LoVo (cell line): ENCODE measurements at regions not wholly inside any gene's neighbourhood (a gene's known extent, or its start where the extent isn't known, plus 50 kb on each side); places are given as distances from the start of the nearest gene placed in this dataset.
"Not testable (repeated sequence)": the region's sequence is repeated elsewhere in the genome, so short reads cannot be mapped to it uniquely, and the experiment has no call there.

ENCODE experiments used
- DNase-seq: peaks from one replicate; pipeline ENCODE4 v3.0.0-alpha.2; 2016; ENCODE audit warnings: low spot score

DNA sequence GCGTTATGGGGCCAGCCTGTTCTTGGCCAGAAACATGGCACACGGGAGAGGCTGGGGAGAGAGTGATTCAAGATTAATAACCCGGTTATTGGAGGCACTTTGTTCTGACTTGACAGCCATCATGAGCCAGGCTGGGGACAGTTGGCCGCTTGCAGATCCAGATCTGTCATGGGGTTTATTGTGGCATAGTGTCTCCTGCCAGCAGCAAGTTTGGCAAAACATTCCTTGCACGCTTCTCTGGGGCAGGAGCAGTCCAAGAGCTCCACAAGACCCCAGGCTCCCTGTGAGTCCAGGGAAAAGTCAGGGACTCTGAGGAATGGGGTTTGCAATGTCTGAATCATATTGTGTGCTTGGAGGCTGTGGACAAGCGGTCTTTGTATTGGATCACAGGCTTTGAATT lies 270.4 kb downstream of the MIAT start:
- DNase-seq: no peak

- DNase-seq: no peak
Measured at GRCh38 chr22:26931471-26931870, 274.1 kb downstream of the MIAT start.

DNA sequence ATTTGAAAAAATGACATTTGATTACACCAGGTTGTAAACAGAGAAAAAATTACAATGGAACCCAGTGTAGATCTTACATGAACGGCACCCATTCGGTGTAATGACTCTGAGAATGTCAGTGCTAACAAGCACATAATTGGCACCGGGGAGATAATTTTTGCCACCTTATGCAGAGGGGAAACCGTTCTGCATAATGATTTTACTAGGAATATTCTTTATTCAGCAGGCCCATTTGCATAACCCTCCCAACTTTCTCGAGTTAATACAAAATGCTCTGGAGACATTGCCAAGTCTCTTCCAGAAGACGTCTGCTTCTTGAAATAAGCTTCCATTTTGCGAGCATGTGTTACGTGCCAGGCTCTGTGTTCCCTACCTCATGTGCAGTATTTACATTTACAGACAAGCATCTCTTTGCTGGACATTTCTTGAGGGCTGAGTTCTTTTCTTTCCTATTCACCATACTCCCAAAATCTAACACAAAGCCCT lies 275.8 kb downstream of the MIAT start:
- DNase-seq: no peak

GRCh38 chr22:26937213-26937612 lies 279.8 kb downstream of the MIAT start:
- DNase-seq: no peak

DNA sequence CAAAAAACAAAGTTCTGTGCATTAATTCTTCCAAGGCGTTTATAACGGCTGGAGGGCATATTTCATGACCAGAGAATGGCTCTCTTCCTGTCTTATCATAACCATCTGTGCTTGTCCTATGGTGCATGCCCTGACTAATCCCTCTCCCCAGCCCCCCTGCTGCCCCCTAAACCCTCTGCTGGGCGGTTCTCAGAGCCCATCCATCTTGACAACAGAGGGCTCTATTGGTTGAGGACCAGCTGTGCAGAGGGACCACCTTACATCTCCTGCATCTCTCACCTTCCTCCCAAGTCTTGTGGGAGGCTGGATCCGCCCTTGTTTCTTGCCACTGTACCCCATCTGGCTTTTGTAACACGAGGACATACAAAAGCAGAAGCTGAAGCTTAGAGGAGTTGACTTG lies 282.1 kb downstream of the MIAT start:
- no peak for DNase-seq

DNA sequence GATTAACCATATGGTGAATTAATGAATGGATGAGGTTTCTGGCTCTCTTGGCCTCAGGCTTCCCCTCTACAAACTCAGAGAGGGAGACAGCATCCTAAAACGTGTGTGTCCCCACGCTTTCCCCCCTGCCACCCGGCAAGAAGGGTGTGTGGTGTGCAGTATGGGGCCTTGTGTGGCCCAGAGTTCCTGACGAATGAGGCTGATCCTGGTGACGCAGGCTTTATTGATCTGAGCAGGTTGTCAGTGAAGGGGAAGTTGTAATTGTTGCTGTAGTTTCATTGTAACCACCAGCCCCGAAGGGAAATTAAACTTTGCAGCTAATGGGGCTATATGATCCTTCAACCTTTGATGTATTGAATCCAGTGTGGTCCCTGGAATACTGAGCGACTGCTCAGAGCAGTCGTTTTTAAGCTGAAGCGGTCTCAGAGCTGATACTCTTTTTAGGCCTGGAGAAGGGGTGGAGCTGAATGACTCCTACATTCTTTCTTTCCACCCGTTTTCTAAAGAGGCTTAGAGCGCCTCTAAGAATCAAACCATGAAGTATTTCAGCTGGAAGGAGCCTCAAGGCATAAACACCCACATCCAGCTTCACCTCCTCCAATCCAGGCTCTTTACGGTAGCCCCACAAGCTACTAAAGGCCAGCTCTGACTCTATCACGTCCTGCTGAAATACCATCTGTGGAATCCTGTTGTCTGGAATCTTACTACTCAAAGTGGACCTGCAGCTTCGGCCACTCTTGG lies 284.7 kb downstream of the MIAT start:
- DNase-seq: no peak

DNA sequence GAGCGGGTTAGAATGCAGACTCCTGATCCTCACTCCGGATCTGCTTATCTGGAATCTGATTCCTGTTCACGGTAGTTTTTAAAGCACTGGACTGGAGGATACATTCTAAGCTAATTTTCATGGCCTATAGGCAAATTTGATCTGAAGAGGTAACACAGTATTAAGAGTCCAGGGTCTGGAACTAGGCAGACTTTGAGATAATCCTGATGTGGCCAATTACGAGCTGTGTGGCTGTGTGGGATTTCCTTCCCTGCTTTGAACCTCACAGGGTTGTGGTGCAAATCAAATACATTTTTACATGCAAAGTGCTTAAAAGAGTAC lies 285.2 kb downstream of the MIAT start:
- DNase-seq: no peak

- no peak for DNase-seq
Measured at GRCh38 chr22:26945565-26945964, 288.2 kb downstream of the MIAT start.

- DNase-seq: peak; percentile 24
Measured at GRCh38 chr22:26949193-26949592, 291.8 kb downstream of the MIAT start.

DNA sequence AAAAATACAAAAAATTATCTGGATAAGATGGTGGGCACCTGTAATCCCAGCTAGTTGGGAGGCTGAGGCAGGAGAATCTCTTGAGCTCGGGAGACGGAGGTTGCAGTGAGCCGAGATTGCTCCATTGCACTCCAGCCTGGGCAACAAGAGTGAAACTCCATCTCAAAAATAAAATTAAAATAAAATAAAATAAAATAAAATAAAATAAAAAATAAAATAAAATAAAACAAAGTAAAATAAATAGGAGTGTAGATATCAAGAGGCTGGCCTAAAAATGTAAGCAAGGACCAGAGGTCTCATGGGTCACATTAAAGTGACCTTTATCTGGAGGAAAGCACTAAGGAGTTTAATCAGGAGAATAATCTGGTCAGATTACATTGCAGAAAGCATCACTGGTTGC lies 293.8 kb downstream of the MIAT start:
- not testable (repeated sequence) for DNase-seq

DNA sequence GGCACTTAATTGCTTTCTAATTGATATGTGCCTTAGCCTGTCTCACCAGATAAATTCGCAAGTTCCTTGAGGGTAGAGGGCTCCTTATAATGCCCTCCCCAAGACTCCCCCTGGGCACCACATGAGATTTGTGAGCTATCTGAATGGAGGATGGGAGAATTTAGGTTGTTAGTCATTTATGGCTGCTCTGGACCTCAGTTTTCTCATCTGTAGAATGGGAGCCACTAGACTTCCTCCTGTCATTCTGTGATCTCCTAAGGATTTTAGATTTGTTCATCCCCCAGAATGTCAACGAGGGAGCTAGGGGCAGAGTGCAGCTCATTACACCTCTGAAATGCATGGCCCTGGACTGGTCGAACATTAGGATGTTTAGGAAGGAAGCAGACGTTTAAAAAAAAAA lies 294.6 kb downstream of the MIAT start:
- no peak for DNase-seq

DNA sequence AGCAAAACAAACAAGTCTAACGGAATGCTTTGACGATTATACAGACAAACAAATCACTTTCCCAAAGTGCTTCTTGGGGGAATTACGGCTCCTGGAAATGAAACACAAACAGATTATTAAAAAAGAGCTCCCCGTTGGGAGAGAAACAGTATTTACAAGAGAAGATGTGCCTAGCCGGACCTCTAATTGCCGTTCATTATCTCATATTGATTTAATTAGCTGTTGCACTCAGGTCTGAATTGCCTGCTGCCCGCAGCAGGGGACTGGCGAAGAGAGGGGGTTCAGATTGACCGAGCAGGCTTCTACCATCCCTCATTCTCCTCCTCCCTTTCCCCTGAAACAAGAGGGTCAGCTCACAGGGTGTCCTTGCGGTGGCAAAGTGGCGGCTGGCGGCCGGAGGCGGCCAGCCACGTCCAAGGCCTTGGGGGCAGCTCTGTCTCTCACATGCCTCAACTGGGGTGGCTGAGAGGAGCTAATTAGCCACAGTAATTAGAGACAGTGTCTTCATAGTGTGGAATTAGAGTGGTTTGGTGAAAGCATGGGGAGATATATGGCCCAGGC lies 295.1 kb downstream of the MIAT start:
- DNase-seq: no peak

GRCh38 chr22:26953012-26953883 lies 295.9 kb downstream of the MIAT start:
- DNase-seq: no peak

GRCh38 chr22:26956371-26956770 lies 299.0 kb downstream of the MIAT start:
- no peak for DNase-seq

DNA sequence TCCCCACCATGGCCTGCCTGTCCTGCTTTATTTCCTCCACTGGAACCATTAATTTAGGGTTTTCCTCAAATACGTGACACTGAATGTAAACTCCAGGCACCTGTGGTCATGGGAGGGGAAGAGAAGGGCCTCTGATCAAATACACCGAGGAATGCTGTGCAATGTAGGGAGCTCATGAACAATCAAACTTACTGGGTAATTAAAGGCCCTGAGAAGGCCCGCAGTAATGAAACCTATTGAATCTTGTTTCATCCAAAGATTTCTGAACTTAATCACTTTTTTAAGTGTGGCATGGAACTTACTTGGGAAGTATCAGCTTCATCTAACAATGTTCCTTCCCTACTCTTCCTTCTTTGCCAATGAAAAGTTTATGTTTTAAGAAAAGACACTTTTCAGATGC lies 299.8 kb downstream of the MIAT start:
- no peak for DNase-seq

DNA sequence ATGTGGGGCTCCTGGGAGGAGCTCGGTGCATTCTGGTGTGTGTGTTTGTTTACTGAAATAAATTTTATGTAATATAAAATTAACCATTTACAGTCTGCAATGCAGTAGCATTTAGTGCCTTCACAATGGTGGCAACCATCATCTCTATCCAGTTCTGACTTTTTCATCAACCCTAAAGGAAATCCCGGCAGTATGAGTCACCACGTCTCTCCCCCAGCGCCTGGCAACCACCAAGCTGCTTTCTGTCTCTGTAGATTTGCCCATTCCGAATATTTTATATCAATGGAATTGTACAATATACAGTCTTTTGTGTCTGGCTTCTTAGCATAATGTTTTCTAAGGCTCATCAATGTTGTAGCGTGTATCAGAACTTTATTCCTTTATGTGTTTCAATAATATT lies 300.5 kb downstream of the MIAT start:
- DNase-seq: no peak

GRCh38 chr22:26958378-26958777 lies 301.0 kb downstream of the MIAT start:
- DNase-seq: no peak

GRCh38 chr22:26964642-26965041 lies 307.3 kb downstream of the MIAT start:
- no peak for DNase-seq

DNA sequence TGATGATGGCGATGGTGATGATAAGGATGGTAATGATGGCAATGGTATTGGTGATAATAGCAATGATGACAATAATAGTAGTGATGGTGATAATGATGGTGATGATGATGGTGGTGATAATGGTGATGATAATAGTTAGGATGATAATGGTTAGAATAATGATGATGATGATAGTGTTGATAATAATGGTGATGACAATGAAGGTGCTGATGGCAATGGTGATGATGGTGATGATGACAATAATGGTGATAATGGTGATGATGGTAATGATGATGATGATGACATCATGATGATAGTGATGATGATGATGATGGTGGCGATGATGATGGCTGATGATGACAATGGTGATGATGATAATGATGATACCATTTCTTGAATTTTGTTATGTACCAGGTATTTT lies 309.9 kb downstream of the MIAT start:
- no peak for DNase-seq

GRCh38 chr22:26968859-26969523 lies 311.6 kb downstream of the MIAT start:
- no peak for DNase-seq

GRCh38 chr22:26970809-26971394 lies 313.5 kb downstream of the MIAT start:
- no peak for DNase-seq

GRCh38 chr22:26972286-26972685 lies 314.9 kb downstream of the MIAT start:
- no peak for DNase-seq
